AG04450 (cell line): ENCODE measurements at regions not wholly inside any gene's neighbourhood (a gene's known extent, or its start where the extent isn't known, plus 50 kb on each side); places are given as distances from the start of the nearest gene placed in this dataset.

Experiments used
- CTCF ChIA-PET: fragments of 300-600, 350-600 bp; formaldehyde crosslinking; extraction: SDS; loops from one replicate; lab custom pipeline; 2022; ENCODE audit warnings: antibody characterized with exemption, inconsistent platforms; lab: Charles Lee
- POLR2A ChIA-PET: fragments of 350-600 bp; formaldehyde crosslinking; extraction: SDS; loops from one replicate; lab custom pipeline; 2021; ENCODE audit warnings: antibody characterized with exemption, inconsistent platforms; lab: Yijun Ruan, JAX
- DNase-seq: peaks from one replicate; pipeline ENCODE4 v3.0.0-alpha.2; 2011; ENCODE audit warnings: low read depth, low spot score
- H3K27ac ChIP-seq: one replicate; pipeline ENCODE4 v1.5.1; 2012; ENCODE audit warnings: low read depth, low read length, control low read depth
- H3K27me3 ChIP-seq: one replicate; pipeline ENCODE4 v1.6.0; 2012; ENCODE audit warnings: low read length; ENCODE audit not compliant: control insufficient read depth, insufficient read depth
- H3K4me3 ChIP-seq: 2 replicates; pipeline ENCODE4 v1.5.1; 2011; ENCODE audit warnings: mild to moderate bottlenecking, low read depth, low read length, control low read depth
- H3K9me3 ChIP-seq: 2 replicates; pipeline ENCODE4 v1.5.1; 2012; ENCODE audit warnings: low read length; ENCODE audit not compliant: control insufficient read depth, insufficient read depth
- TF ChIP-seq, protein P1 (sequence below): IDR thresholded peaks from 2 replicates; pipeline ENCODE4 v1.5.1; 2011; ENCODE audit warnings: low read depth, low read length, control low read depth, inconsistent platforms

DNA sequence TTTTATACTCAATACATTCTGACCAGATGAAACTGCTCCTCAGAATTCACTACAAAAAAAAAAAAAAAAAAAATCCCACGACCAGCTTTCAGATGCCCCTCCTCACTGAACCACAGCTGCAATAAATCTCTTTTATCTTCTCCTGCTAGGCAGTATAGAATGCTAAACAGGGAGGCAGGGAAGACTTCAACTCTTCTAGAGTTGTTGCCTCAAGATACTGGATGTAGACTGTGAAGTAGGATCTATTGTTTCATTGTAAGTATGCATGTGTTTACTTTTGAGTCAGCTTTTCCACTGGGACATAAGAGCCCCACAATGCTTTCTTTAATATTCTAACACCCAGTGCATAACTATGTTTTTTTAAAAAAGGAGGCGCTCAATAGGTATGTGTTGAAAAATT, 401.4 kb downstream of the TBL1XR1 start:
- POLR2A ChIA-PET, result no interaction called here
- no peak for DNase-seq
- CTCF ChIA-PET, result interaction anchor here (0.9 kb wide), 1 partner anchor 18 kb away, joined by 3 read pairs; no protein-coding TSS in a partner anchor

DNA sequence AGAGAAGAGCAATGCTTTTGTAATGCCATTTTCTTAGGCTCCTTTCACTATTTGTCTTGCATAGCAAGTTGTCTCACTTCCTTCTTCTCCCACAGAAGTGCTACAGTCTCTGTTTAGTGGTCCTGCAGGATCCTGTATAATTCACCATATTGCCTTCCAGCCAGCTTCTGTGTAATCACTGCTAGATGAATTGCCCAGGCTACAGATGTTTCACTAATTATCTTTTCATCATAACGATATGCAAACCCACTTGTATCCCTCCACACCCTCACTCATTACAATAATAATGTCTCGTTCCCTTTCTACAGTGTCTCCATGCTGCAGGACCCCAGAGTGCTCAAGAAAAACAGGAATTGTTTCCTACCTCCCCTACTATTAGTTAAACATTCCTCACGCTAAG, 402.9 kb downstream of the TBL1XR1 start:
- ChIA-PET CTCF (no interaction called here), POLR2A (no interaction called here)
- TF ChIP-seq, protein P1, sequence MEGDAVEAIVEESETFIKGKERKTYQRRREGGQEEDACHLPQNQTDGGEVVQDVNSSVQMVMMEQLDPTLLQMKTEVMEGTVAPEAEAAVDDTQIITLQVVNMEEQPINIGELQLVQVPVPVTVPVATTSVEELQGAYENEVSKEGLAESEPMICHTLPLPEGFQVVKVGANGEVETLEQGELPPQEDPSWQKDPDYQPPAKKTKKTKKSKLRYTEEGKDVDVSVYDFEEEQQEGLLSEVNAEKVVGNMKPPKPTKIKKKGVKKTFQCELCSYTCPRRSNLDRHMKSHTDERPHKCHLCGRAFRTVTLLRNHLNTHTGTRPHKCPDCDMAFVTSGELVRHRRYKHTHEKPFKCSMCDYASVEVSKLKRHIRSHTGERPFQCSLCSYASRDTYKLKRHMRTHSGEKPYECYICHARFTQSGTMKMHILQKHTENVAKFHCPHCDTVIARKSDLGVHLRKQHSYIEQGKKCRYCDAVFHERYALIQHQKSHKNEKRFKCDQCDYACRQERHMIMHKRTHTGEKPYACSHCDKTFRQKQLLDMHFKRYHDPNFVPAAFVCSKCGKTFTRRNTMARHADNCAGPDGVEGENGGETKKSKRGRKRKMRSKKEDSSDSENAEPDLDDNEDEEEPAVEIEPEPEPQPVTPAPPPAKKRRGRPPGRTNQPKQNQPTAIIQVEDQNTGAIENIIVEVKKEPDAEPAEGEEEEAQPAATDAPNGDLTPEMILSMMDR, result no peak
- Histone ChIP-seq H3K27me3 (no peaks in the 10 kb centered on the region), H3K9me3 (no peaks in the 10 kb centered on the region), H3K27ac (no peak overlapping the region), H3K4me3 (no peak overlapping the region)
- no peak for DNase-seq

More for the DNA sequence above, 401.4 kb downstream of the TBL1XR1 start:
- TF ChIP-seq, protein P1, result no peak
- no peaks in the 10 kb centered on the region for H3K9me3 ChIP-seq
- H3K27me3 ChIP-seq, result no peaks in the 10 kb centered on the region
- no peak overlapping the region for H3K27ac ChIP-seq
- H3K4me3 ChIP-seq, result no peak overlapping the region

DNA sequence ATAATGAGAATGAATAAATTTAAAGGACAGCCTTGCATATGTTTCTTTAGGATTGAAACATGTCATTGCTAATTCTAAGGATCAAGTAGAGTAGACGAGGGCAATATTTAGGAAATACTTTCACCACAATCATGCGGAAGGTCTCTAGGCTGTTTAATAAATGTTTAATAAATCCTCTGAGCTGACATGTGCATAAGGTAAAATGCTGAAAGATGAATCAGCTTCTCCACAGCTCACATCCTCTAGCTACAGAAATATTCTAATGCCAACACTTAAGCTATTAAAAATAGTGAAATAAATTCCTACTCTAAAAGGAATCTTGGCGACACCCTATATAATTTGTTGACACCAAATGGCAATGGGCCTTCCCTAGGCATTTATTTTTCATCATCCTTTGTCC, 407.3 kb downstream of the TBL1XR1 start:
- TF ChIP-seq, protein P1, result no peak
- Histone ChIP-seq H3K27ac (no peak overlapping the region), H3K9me3 (no peaks in the 10 kb centered on the region), H3K4me3 (no peak overlapping the region), H3K27me3 (no peaks in the 10 kb centered on the region)
- DNase-seq, result no peak
- CTCF ChIA-PET, result no interaction called here
- POLR2A ChIA-PET, result no interaction called here

DNA sequence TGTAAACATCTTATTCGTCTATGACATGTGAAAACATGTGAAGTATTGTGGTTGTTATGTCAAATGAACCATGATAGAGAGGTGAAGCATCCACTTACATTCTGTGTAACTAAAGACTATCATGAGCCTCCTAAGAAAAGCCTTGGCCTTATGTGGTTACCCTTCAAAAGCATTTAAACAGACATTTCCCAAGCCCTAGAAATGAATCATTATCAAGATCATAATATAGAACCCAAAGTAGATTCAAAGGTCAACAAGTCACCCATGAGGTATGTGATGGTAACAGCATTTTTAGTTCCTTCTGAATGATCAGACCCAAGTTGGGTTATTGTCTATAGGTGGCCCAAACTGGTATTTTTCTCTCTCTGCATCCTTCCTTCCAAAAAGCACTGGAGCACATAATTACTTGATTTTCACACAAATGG, 408.0 kb downstream of the TBL1XR1 start:
- H3K9me3 ChIP-seq, result no peaks in the 10 kb centered on the region
- H3K27ac ChIP-seq, result no peak overlapping the region
- ChIA-PET CTCF (no interaction called here), POLR2A (no interaction called here)
- no peak overlapping the region for H3K4me3 ChIP-seq
- no peaks in the 10 kb centered on the region for H3K27me3 ChIP-seq
- TF ChIP-seq, protein P1, result no peak
- DNase-seq, result no peak

DNA sequence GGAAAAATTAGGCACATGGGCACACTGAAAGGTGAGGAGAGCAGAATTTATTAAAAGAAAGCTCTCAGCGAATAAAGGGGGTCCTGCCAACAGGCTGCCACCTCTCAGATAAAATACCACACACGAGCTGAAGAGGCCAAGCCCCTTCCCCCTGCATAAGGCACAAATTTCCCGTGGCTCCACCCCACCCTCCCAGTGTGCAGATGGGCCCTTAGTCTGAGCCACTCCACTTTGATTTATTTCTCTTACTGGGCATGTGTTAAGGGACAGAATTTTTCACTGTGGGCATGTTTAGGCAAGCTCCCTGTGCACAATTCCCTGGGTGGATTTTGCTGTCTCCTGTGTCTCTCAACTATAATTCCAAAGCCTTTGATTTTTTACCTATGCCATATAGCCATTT, 409.8 kb downstream of the TBL1XR1 start:
- ChIA-PET POLR2A (no interaction called here), CTCF (no interaction called here)
- Histone ChIP-seq H3K27ac (no peak overlapping the region), H3K27me3 (no peaks in the 10 kb centered on the region), H3K4me3 (no peak overlapping the region), H3K9me3 (no peaks in the 10 kb centered on the region)
- TF ChIP-seq, protein P1, result no peak
- no peak for DNase-seq
